HCT116 (cell line): ENCODE measurements at regions not wholly inside any gene's neighbourhood (a gene's known extent, or its start where the extent isn't known, plus 50 kb on each side); places are given as distances from the start of the nearest gene placed in this dataset.
"Not testable (repeated sequence)": the region's sequence is repeated elsewhere in the genome, so short reads cannot be mapped to it uniquely, and the experiment has no call there.

Source experiments
- CTCF ChIP-seq, 3 experiments: fragments of 200-600 bp in 1 of 3; sonication (generic) in 1 of 3; IDR thresholded peaks in 2 of 3; conservative IDR thresholded peaks in 1 of 3; 2 replicates each; pipeline ENCODE4 v1.5.1; 2012 to 2017; ENCODE audit warnings: low read depth in 2 of 3, low read length in 2 of 3, antibody characterized with exemption in 1 of 3, borderline replicate concordance in 1 of 3, control low read depth in 1 of 3, mild to moderate bottlenecking in 1 of 3, mixed read lengths in 1 of 3, mixed run types in 1 of 3, moderate library complexity in 1 of 3; ENCODE audit not compliant: insufficient read depth in 1 of 3
- FOSL1 ChIP-seq: IDR thresholded peaks from 2 replicates; pipeline ENCODE4 v1.6.1; 2012; ENCODE audit warnings: low read depth
- JUND ChIP-seq: IDR thresholded peaks from 2 replicates; pipeline ENCODE4 v1.6.1; 2012
- MAX ChIP-seq: IDR thresholded peaks from 2 replicates; pipeline ENCODE4 v1.6.1; 2012
- POLR2A ChIP-seq: IDR thresholded peaks from 2 replicates; pipeline ENCODE4 v1.7.0; 2011; ENCODE audit warnings: borderline replicate concordance; ENCODE audit not compliant: insufficient read depth, insufficient read length; ENCODE audit errors: extremely low read depth
- RAD21 ChIP-seq: IDR thresholded peaks from 2 replicates; pipeline ENCODE4 v1.6.1; 2012; ENCODE audit warnings: low read depth, mild to moderate bottlenecking
- SP1 ChIP-seq: IDR thresholded peaks from 2 replicates; pipeline ENCODE4 v1.6.1; 2012; ENCODE audit warnings: low read depth
- YY1 ChIP-seq: IDR thresholded peaks from 2 replicates; pipeline ENCODE4 v1.6.1; 2011; ENCODE audit warnings: low read length, low read depth, moderate library complexity, mild to moderate bottlenecking; ENCODE audit not compliant: insufficient replicate concordance; ENCODE audit errors: extremely low read depth
- ZFX ChIP-seq: fragments of 450-650 bp; IDR thresholded peaks from 2 replicates; pipeline ENCODE4 v1.6.1; 2017

- TF ChIP-seq RAD21; CTCF (IDR thresholded peaks at IDR 0.05 in 2 of 3, conservative IDR thresholded peaks at IDR 0.05 in 1 of 3; ENCODE audit: borderline replicate concordance in 1 of 3, insufficient read depth in 1 of 3, low read depth in 2 of 3, low read length in 2 of 3); JUND; SP1; MAX; ZFX; FOSL1; YY1; POLR2A: not testable (repeated sequence)
These were observed 443.2 kb upstream of the DEFB115 start for GRCh38 chr20:30814312-30814639.
